ENCODE measurements at regions not wholly inside any gene's neighbourhood (a gene's known extent, or its start where the extent isn't known, plus 50 kb on each side); places are given as distances from the start of the nearest gene placed in this dataset.

- no peak for TF ChIP-seq CTCF (IDR thresholded peaks at IDR 0.05; ENCODE audit: insufficient read depth, low read length, poor library complexity, severe bottlenecking)
- no peak for TF ChIP-seq EZH2phosphoT487 (conservative IDR thresholded peaks at IDR 0.05; ENCODE audit: low read length)
These were observed 1520.1 kb downstream of the REEP3 start for GRCh38 chr10:65041307-65041706.
